Small intestine (tissue), 7 donors: ENCODE measurements at regions not wholly inside any gene's neighbourhood (a gene's known extent, or its start where the extent isn't known, plus 50 kb on each side); places are given as distances from the start of the nearest gene placed in this dataset.

Experiments used
- DNase-seq, 2 donors: peaks; one replicate each; pipeline versions ENCODE4 v3.0.0 to v3.0.0-alpha.2; 2013
- FAIRE-seq: peaks from 2 replicates; lab custom pipeline; 2012; peaks lifted over from hg19 to GRCh38; lab: Jason Lieb, UNC
- H3K27ac ChIP-seq, 3 donors: one replicate each; pipeline ENCODE4 v1.5.1; 2013; ENCODE audit warnings: low read length in 2 of 3, mild to moderate bottlenecking in 2 of 3, control low read depth in 1 of 3, inconsistent platforms in 1 of 3, low read depth in 1 of 3, moderate library complexity in 1 of 3
- H3K27me3 ChIP-seq, 3 donors: one replicate each; pipeline ENCODE4 v1.6.1; 2013; ENCODE audit warnings: low read length in 3 of 3, inconsistent platforms in 1 of 3; ENCODE audit not compliant: control insufficient read depth in 3 of 3, insufficient read depth in 3 of 3
- H3K36me3 ChIP-seq, 3 donors: one replicate each; pipeline ENCODE4 v1.6.1; 2013; ENCODE audit warnings: low read length in 3 of 3, inconsistent platforms in 1 of 3, low read depth in 1 of 3, mild to moderate bottlenecking in 1 of 3, moderate library complexity in 1 of 3; ENCODE audit not compliant: control insufficient read depth in 3 of 3, insufficient read depth in 2 of 3
- H3K4me1 ChIP-seq, 3 donors: one replicate each; pipeline ENCODE4 v1.6.1; 2013; ENCODE audit warnings: low read length in 2 of 3, inconsistent platforms in 1 of 3, low read depth in 1 of 3, mild to moderate bottlenecking in 1 of 3, moderate library complexity in 1 of 3; ENCODE audit not compliant: control insufficient read depth in 3 of 3, insufficient read depth in 2 of 3
- H3K4me3 ChIP-seq, 3 donors: one replicate each; pipeline ENCODE4 v1.5.1; 2013; ENCODE audit warnings: low read length in 3 of 3, control low read depth in 1 of 3, inconsistent platforms in 1 of 3, low read depth in 1 of 3, mild to moderate bottlenecking in 1 of 3, moderate library complexity in 1 of 3
- H3K9me3 ChIP-seq, 2 donors: one replicate each; pipeline ENCODE4 v1.6.1; 2013; ENCODE audit warnings: low read depth in 1 of 2, low read length in 1 of 2; ENCODE audit not compliant: control insufficient read depth in 2 of 2, insufficient read depth in 1 of 2
- WGBS, 3 donors: extraction: QIAGEN DNeasy Blood & Tissue Kit; methylation state at CpG; one replicate each; pipeline ENCODE4 v1.1.7; 2013; 5-methylcytosine and 5-hydroxymethylcytosine counted together
- donor health status: healthy with polysubstance abuse.
- donor health status: control.
- donor health status: control.
- donor health status: Bipolar disorder and iron deficiency.
- donor health status: healthy.

DNA sequence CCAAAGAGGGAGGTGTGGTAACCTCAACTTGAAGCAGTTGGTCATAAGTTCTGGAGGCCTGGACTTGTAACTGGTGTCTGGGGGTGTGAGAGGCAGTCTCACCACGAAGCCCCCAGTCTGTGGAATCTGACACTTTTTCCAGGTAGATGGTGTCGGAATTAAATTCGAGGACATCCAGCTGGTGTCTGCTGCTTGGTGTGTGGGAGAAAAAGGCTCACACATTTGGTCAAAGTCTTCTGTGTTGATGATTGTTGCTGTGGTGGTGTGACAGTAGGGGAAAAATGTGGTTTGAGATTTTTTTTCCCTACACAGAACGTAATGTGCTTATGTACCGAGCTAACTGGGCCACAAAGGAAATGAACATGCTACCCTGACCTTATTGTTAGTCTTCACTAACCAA is 251.9 kb downstream of the MAT2B start:
- Histone ChIP-seq H3K36me3 (no peaks in the 10 kb centered on the region), H3K4me3 (no peak overlapping the region), H3K27ac (no peak overlapping the region), H3K9me3 (no peaks in the 10 kb centered on the region), H3K27me3 (no peaks in the 10 kb centered on the region), H3K4me1 (no peaks in the 10 kb centered on the region)
- WGBS, 3 donors: 68 to 76% (median 68%) methylated on average over 5 of the region's 5 CpGs
- FAIRE-seq (no peak), DNase-seq (no peak)

DNA sequence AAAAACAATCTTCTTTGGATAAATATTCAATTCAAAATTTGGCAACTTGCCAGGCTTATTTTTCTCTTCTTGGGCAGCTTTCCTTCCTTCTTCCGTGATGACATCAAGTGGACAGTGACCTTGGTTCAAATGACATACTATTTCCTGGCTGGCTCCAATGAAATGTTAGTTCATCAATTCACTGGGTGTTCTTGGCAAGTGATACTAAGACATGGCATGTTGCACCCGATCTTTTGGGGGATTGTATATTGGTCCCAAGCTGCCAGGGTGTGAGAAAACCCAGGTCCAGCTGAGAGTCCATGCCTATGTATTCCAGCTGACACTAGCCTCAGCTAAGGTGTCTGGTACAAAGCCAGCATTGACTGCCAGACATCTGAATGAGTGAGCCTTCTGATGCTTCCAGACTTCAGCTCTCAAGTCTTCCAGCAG is 252.9 kb downstream of the MAT2B start:
- Histone ChIP-seq H3K4me1 (no peaks in the 10 kb centered on the region), H3K27ac (no peak overlapping the region), H3K4me3 (no peak overlapping the region), H3K36me3 (no peaks in the 10 kb centered on the region), H3K9me3 (no peaks in the 10 kb centered on the region), H3K27me3 (no peaks in the 10 kb centered on the region)
- DNase-seq (no peak), FAIRE-seq (no peak)
- 54 to 66% (median 64%) methylated on average over 2 of the region's 2 CpGs for WGBS, 3 donors

GRCh38 chr5:163759000-163759704 is 253.7 kb downstream of the MAT2B start:
- WGBS, 3 donors: 73 to 82% (median 74%) methylated on average over 4 of the region's 4 CpGs

GRCh38 chr5:163760498-163760897 is 255.1 kb downstream of the MAT2B start:
- WGBS, 3 donors: 3 to 43% (median 29%) methylated on average over 3 of the region's 3 CpGs
- no peak for DNase-seq
- FAIRE-seq: no peak

More at GRCh38 chr5:163759000-163759704, 253.7 kb downstream of the MAT2B start:
- Histone ChIP-seq H3K9me3 (no peaks in the 10 kb centered on the region), H3K27me3 (no peaks in the 10 kb centered on the region), H3K36me3 (no peaks in the 10 kb centered on the region), H3K4me1 (no peaks in the 10 kb centered on the region), H3K27ac (no peak overlapping the region), H3K4me3 (no peak overlapping the region)
- DNase-seq (no peak), FAIRE-seq (no peak)

GRCh38 chr5:163766936-163767670 is 261.7 kb downstream of the MAT2B start:
- H3K36me3 ChIP-seq: no peaks in the 10 kb centered on the region
- no peaks in the 10 kb centered on the region for H3K27me3 ChIP-seq
- H3K9me3 ChIP-seq: no peaks in the 10 kb centered on the region
- WGBS, 3 donors: 55 to 67% (median 67%) methylated on average over 8 of the region's 8 CpGs
- no peak for FAIRE-seq
- H3K4me1 ChIP-seq: no peaks in the 10 kb centered on the region
- no peak overlapping the region for H3K4me3 ChIP-seq
- DNase-seq: no peak
- H3K27ac ChIP-seq: no peak overlapping the region

More at GRCh38 chr5:163760498-163760897, 255.1 kb downstream of the MAT2B start:
- Histone ChIP-seq H3K36me3 (no peaks in the 10 kb centered on the region), H3K27me3 (no peaks in the 10 kb centered on the region), H3K4me3 (no peak overlapping the region), H3K27ac (no peak overlapping the region), H3K9me3 (no peaks in the 10 kb centered on the region), H3K4me1 (no peaks in the 10 kb centered on the region)

DNA sequence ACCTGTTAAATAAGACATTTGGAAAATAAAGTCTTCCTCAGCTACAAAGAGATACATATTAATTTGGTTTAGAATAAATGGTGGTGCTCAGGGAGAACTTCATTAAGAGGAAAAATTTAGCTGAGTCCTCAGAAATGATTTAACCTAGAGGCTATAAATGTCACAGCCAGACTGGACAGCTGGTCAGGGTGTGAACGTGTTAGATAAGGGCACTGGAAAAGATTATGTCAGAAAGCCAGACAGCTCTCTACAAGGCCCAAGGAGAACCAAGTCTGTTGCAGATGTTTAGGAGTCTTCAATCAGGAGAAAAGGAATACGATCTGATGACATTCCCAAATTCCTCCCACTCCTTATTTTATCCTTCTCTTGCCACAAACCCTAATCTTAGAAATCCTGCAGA is 265.2 kb downstream of the MAT2B start:
- 37 to 49% (median 38%) methylated on average over 2 of the region's 2 CpGs for WGBS, 3 donors
- Histone ChIP-seq H3K36me3 (no peaks in the 10 kb centered on the region), H3K9me3 (no peaks in the 10 kb centered on the region), H3K4me1 (no peaks in the 10 kb centered on the region), H3K4me3 (no peak overlapping the region), H3K27me3 (no peaks in the 10 kb centered on the region), H3K27ac (no peak overlapping the region)
- DNase-seq (no peak), FAIRE-seq (no peak)

DNA sequence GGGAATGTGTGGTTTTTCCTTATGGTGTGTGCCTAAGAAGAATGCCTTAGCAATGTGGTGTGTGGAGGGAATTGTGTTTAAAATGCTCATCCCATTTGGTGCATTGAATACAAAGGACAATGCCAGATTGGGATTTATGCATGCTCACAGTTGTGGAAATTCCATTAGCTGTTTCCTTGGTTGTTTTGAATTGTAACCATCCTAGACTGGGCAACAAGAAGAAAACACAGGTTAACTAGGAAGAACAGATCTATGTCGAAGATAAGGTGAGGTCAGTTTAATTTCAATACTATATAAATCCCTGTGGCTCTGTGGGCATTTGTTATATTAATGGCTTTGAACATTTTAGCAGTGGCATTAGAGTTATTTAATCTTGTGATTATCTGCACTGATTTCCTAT is 266.8 kb downstream of the MAT2B start:
- no peaks in the 10 kb centered on the region for H3K4me1 ChIP-seq
- WGBS, 3 donors: 76 to 96% (median 87%) methylated on average over 1 of the region's 1 CpG
- DNase-seq (no peak), FAIRE-seq (no peak)
- H3K9me3 ChIP-seq: no peaks in the 10 kb centered on the region
- H3K27me3 ChIP-seq: no peaks in the 10 kb centered on the region
- no peak overlapping the region for H3K4me3 ChIP-seq
- no peak overlapping the region for H3K27ac ChIP-seq
- no peaks in the 10 kb centered on the region for H3K36me3 ChIP-seq

DNA sequence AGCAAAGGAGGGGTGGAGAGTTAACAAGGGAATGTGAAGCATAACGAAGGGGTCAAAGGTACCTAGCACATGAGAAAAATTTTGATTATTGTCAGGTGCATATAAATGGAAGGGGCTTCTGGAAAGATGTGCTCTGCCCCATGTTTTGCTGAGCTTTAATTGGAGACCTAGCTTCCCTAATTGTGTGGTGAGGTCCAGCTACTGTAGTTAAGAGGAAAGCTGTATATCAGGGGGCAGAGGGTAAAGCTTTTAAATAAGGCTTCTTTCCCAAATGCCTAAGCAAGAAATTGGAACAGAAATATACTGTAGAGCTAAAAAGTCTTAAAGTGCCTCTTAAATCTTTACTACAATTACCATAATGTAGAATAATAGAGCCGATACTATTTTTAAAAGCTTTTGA is 267.2 kb downstream of the MAT2B start:
- WGBS, 3 donors: 56 to 75% (median 62%) methylated on average over 2 of the region's 2 CpGs
- Histone ChIP-seq H3K27me3 (no peaks in the 10 kb centered on the region), H3K4me3 (no peak overlapping the region), H3K4me1 (no peaks in the 10 kb centered on the region), H3K36me3 (no peaks in the 10 kb centered on the region), H3K27ac (no peak overlapping the region), H3K9me3 (no peaks in the 10 kb centered on the region)
- FAIRE-seq (no peak), DNase-seq (no peak)
